WI38 (cell line): ENCODE measurements at regions not wholly inside any gene's neighbourhood (a gene's known extent, or its start where the extent isn't known, plus 50 kb on each side); places are given as distances from the start of the nearest gene placed in this dataset.
"Not testable (repeated sequence)": the region's sequence is repeated elsewhere in the genome, so short reads cannot be mapped to it uniquely, and the experiment has no call there.

Source experiments
- H3K4me3 ChIP-seq: 2 replicates; pipeline ENCODE4 v1.5.1; 2011; ENCODE audit warnings: low read depth, mild to moderate bottlenecking, control low read depth, low read length
- TF ChIP-seq, protein P1 (sequence below): IDR thresholded peaks from 2 replicates; pipeline ENCODE4 v1.5.1; 2012; ENCODE audit warnings: low read depth, mild to moderate bottlenecking, control low read depth, low read length

DNA sequence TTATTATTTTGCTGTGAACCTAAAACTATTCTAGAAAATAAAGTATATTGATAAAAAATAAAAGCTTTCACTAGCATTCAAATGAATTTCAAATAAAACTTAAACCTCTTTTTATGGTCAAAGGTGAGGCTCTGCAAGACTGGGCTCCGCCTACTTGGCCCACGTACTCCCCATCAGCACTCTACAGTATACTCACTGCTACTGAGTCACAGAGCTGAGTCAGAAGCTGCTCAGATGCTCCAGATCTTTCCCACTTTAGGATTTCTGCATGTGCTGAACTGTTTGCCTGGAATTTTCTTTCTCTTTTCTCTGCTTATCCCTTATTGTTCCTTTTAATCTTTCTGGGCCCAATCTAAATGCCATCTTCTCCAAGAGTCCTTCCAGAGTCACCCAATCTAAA is 331.9 kb upstream of the CCNG1 start:
- TF ChIP-seq, protein P1, sequence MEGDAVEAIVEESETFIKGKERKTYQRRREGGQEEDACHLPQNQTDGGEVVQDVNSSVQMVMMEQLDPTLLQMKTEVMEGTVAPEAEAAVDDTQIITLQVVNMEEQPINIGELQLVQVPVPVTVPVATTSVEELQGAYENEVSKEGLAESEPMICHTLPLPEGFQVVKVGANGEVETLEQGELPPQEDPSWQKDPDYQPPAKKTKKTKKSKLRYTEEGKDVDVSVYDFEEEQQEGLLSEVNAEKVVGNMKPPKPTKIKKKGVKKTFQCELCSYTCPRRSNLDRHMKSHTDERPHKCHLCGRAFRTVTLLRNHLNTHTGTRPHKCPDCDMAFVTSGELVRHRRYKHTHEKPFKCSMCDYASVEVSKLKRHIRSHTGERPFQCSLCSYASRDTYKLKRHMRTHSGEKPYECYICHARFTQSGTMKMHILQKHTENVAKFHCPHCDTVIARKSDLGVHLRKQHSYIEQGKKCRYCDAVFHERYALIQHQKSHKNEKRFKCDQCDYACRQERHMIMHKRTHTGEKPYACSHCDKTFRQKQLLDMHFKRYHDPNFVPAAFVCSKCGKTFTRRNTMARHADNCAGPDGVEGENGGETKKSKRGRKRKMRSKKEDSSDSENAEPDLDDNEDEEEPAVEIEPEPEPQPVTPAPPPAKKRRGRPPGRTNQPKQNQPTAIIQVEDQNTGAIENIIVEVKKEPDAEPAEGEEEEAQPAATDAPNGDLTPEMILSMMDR: no peak
- no peak overlapping the region for H3K4me3 ChIP-seq

DNA sequence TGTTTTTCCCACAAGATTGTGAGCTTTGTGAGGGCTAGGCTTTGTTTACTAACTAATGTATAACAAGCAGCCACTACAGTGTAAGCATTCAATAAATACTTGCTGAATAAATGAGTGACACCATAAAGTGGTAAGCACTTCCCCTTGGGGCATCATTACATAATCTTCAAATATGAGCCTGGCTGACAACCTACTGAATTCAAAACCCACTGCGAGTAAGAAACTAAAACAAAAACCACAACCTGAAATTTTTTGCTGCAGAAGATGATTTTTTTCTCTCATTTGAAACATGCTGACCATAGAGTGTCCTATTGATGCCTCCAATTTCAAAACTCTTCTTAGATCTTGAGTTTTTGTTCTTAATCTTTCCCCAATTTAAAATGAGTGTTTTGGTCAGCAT is 331.3 kb upstream of the CCNG1 start:
- no peak overlapping the region for H3K4me3 ChIP-seq
- TF ChIP-seq, protein P1: no peak

DNA sequence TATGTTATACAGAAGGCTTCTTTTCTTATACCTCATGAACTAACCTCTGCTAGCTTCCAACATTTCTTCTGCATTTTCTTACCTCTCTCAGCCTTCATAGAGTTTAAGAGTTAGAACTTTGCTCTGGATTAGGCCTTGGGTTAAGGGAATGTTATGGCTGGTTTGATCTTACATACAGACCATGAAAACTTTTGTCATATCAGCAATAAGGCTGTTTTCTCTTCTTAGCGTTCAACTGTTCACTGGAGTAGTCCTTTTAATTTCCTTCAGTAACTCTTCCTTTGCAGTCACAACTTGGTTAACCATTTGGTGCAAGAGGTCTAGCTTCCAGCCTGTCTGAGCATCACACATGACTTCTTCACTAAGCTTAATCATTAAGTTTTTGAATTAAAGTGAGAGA is 329.0 kb upstream of the CCNG1 start:
- H3K4me3 ChIP-seq: no peak overlapping the region
- TF ChIP-seq, protein P1: no peak

DNA sequence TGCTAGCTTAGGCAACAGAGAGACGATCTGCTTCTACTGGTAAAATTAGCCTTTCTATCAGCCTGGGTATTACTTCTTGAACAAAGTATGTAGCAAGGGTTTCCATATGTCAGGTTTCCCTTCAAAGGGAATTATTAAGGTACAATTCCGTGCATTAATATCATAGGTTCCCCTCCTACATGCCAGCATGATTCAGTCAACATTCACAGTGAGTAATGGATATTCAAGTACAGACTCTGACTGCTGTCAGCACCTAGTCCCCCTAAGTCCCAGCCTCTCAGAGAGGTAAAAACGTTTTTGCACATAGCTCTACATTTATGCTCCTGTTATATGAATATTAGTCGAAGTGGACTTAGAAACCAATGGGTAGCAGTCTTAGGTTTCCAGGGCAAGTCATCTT is 322.4 kb upstream of the CCNG1 start:
- TF ChIP-seq, protein P1: no peak
- H3K4me3 ChIP-seq: no peak overlapping the region

DNA sequence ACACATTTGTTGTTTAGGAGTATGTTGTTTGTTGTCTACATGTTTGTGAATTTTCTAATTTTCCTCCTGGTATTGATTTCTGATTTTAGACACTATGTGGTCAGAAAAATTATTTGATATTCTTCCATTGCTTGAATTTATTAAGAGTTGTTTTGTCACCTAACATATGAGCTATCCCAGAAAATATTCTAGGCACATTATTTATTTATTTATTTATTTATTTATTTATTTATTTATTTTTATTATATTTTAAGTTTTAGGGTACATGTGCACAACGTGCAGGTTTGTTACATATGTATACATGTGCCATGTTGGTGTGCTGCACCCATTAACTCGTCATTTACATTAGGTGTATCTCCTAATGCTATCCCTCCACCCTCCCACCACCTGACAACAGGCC is 320.8 kb upstream of the CCNG1 start:
- H3K4me3 ChIP-seq: not testable (repeated sequence)

DNA sequence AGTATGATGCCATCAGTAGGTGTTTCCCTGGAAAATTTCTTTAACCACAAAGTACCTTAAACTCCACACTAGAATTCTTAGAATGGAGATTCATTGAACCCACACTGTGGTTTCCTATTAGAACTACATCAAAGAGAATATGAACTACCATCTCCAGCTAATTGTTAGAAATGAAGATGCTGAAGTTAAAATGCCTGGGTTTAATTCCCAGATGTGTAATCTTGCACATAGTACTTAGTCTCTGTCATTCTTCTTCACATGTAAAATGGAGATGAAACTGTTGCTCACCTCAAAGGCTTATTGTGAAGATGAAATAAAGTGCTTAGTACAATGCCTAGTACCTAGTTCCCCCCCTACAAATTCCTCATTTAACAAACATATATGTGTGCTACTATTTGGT is 303.3 kb upstream of the CCNG1 start:
- no peak overlapping the region for H3K4me3 ChIP-seq
- TF ChIP-seq, protein P1: no peak

DNA sequence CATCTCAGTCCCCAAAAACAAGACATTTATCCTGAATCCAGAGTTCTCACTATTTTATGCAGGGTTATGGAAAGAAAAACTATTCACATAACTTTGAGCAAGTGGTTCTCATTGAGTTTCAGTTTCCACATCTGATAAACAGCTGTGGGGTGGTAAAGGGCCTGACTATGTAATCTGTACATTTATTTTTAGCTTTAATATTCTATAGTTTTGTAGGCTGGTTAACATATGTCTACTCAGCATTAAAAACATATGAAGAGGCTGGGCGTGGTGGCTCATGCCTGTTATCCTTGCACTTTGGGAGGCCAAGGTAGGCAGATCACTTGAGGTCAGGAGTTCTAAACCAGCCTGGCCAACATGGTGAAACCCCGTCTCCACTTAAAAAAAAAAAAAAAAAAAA is 301.5 kb upstream of the CCNG1 start:
- TF ChIP-seq, protein P1: no peak
- H3K4me3 ChIP-seq: no peak overlapping the region

DNA sequence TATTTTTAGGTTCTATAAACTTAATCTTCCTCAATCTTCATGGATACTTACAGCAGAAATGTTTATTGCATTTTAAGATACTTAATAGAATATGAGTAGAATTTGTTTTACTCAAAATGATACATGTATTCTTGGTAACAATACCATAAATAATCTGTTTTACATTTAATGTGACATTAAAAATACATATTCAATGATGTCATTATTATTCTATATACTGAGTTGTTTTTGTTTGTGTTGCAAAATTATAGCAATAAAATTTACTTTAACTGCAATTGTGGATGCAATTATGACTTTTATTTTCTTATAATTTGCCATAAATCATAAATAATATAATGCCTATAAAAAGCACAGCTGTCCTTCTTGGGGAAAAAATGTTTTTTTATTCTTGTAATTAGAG is 275.9 kb upstream of the CCNG1 start:
- H3K4me3 ChIP-seq: no peak overlapping the region
- TF ChIP-seq, protein P1: no peak
